K562 (cell line): ENCODE measurements at regions not wholly inside any gene's neighbourhood (a gene's known extent, or its start where the extent isn't known, plus 50 kb on each side); places are given as distances from the start of the nearest gene placed in this dataset.
A peak's percentile ranks its signal among the peaks of the same experiment; 100 is the strongest.

ENCODE experiments used
- ARID3B ChIP-seq: fragments of 250-450 bp; sonication (Bioruptor Pico); IDR thresholded peaks from 2 replicates; pipeline ENCODE4 v1.4.0; 2020; ENCODE audit warnings: borderline replicate concordance
- CBFA2T3 ChIP-seq: fragments of 450-650 bp; IDR thresholded peaks from 2 replicates; pipeline ENCODE4 v1.6.1; 2017
- CBFB ChIP-seq: sonication (generic); formaldehyde crosslinking; IDR thresholded peaks from 2 replicates; pipeline ENCODE4 v1.4.0; 2020; ENCODE audit warnings: mild to moderate bottlenecking, missing genetic modification reagents
- FOXA1 ChIP-seq: fragments of 450-650 bp; IDR thresholded peaks from 2 replicates; pipeline ENCODE4 v1.6.1; 2016; ENCODE audit warnings: mild to moderate bottlenecking, borderline replicate concordance
- GTF2A2 ChIP-seq: IDR thresholded peaks from 2 replicates; pipeline ENCODE4 v1.6.1; 2016; ENCODE audit warnings: mild to moderate bottlenecking, missing genetic modification characterization, missing compliant biosample characterization
- HNRNPUL1 ChIP-seq: fragments of 200-400 bp; formaldehyde crosslinking; IDR thresholded peaks from 2 replicates; pipeline ENCODE4 v1.6.1; 2017; ENCODE audit warnings: low read length
- MYBL2 ChIP-seq, 2 experiments: fragments of 450-650 bp in 1 of 2; sonication (generic) in 1 of 2; formaldehyde crosslinking in 1 of 2; IDR thresholded peaks; 2 replicates each; pipeline versions ENCODE4 v1.6.1 to v1.8.1; 2017 to 2022; ENCODE audit warnings: borderline replicate concordance in 1 of 2, inconsistent platforms in 1 of 2, low read depth in 1 of 2, mild to moderate bottlenecking in 1 of 2, missing genetic modification reagents in 1 of 2, moderate library complexity in 1 of 2
- NFRKB ChIP-seq: fragments of 450-650 bp; IDR thresholded peaks from 2 replicates; pipeline ENCODE4 v1.6.1; 2016; ENCODE audit warnings: low read depth
- NKRF ChIP-seq: fragments of 450-650 bp; IDR thresholded peaks from 2 replicates; pipeline ENCODE4 v1.6.1; 2016; ENCODE audit warnings: borderline replicate concordance
- SP2 ChIP-seq: IDR thresholded peaks from 2 replicates; pipeline ENCODE4 v1.6.1; 2011; ENCODE audit warnings: mild to moderate bottlenecking, low read depth, low read length, moderate library complexity; ENCODE audit not compliant: poor library complexity, severe bottlenecking; ENCODE audit errors: extremely low read depth
- SREBF2 ChIP-seq: sonication (generic); formaldehyde crosslinking; IDR thresholded peaks from 2 replicates; pipeline ENCODE4 v1.4.0; 2020; ENCODE audit warnings: mild to moderate bottlenecking, missing genetic modification reagents
- STAT6 ChIP-seq: sonication (generic); formaldehyde crosslinking; IDR thresholded peaks from 2 replicates; pipeline ENCODE4 v1.8.1; 2023; ENCODE audit warnings: mild to moderate bottlenecking, missing genetic modification reagents
- USF1 ChIP-seq: sonication (generic); formaldehyde crosslinking; IDR thresholded peaks from 2 replicates; pipeline ENCODE4 v1.9.0; 2022; ENCODE audit warnings: mild to moderate bottlenecking, missing genetic modification reagents
- ZNF263 ChIP-seq: sonication (generic); formaldehyde crosslinking; IDR thresholded peaks from 2 replicates; pipeline ENCODE4 v1.8.0; 2022; ENCODE audit warnings: mild to moderate bottlenecking, missing genetic modification reagents, borderline replicate concordance
- ZNF354B ChIP-seq: fragments of 250-450 bp; sonication (Bioruptor Pico); IDR thresholded peaks from 2 replicates; pipeline ENCODE4 v1.4.0; 2020

- TF ChIP-seq CBFA2T3 = peak; percentile 92
- TF ChIP-seq SREBF2 (CRISPR knock-in tag) = no peak
- no peak for TF ChIP-seq MYBL2 (IDR thresholded peaks at IDR 0.05; ENCODE audit: low read depth)
- TF ChIP-seq MYBL2 (CRISPR knock-in tag; IDR thresholded peaks at IDR 0.05; ENCODE audit: borderline replicate concordance) = no peak
- no peak for TF ChIP-seq HNRNPUL1
- TF ChIP-seq ZNF263 (CRISPR knock-in tag) = no peak
- TF ChIP-seq CBFB = no peak
- no peak for TF ChIP-seq USF1 (CRISPR knock-in tag)
- no peak for TF ChIP-seq GTF2A2
- no peak for TF ChIP-seq NFRKB
- no peak for TF ChIP-seq FOXA1
- TF ChIP-seq STAT6 (CRISPR knock-in tag) = no peak
- TF ChIP-seq ARID3B (CRISPR knock-in tag) = no peak
- no peak for TF ChIP-seq NKRF
- no peak for TF ChIP-seq SP2
- TF ChIP-seq ZNF354B (CRISPR knock-in tag) = no peak
- TF ChIP-seq, all 486 proteins: peak for 39
Measured at GRCh38 chr7:136049117-136049516, 72.0 kb upstream of the MTPN start (continued).
